HFFc6 (cell line): ENCODE measurements at regions not wholly inside any gene's neighbourhood (a gene's known extent, or its start where the extent isn't known, plus 50 kb on each side); places are given as distances from the start of the nearest gene placed in this dataset.

ENCODE experiments used
- DNase-seq: peaks from one replicate; pipeline ENCODE4 v3.0.0-alpha.2; 2018
- H3K27ac Mint-ChIP-seq: 2 replicates; pipeline ENCODE4 v1.8.0; 2020; ENCODE audit warnings: mild to moderate bottlenecking, mixed read lengths
- H3K27me3 Mint-ChIP-seq: 2 replicates; pipeline ENCODE4 v1.8.0; 2021; ENCODE audit warnings: mild to moderate bottlenecking, moderate library complexity, mixed read lengths; ENCODE audit not compliant: insufficient read depth
- H3K36me3 Mint-ChIP-seq: 2 replicates; pipeline ENCODE4 v1.8.0; 2021; ENCODE audit warnings: low read depth, mixed read lengths
- H3K4me1 Mint-ChIP-seq: 2 replicates; pipeline ENCODE4 v1.8.0; 2020; ENCODE audit warnings: low read depth, mixed read lengths
- H3K4me3 Mint-ChIP-seq: 2 replicates; pipeline ENCODE4 v1.8.0; 2020; ENCODE audit warnings: mild to moderate bottlenecking, moderate library complexity, mixed read lengths
- H3K9me3 Mint-ChIP-seq: 2 replicates; pipeline ENCODE4 v1.8.0; 2020; ENCODE audit warnings: mild to moderate bottlenecking, mixed read lengths
- CTCF ChIP-seq: fragments of 200-600 bp; sonication (generic); IDR thresholded peaks from 2 replicates; pipeline ENCODE4 v1.5.0; 2021; ENCODE audit warnings: antibody characterized with exemption, mild to moderate bottlenecking

GRCh38 chr17:79155701-79156100 is 81.1 kb downstream of the ENGASE start:
- Mint-ChIP-seq H3K27ac (no peak overlapping the region), H3K36me3 (no peaks in the 10 kb centered on the region), H3K4me1 (no peaks in the 10 kb centered on the region), H3K9me3 (no peaks in the 10 kb centered on the region), H3K27me3 (peaks cover 43% of the 10 kb centered on the region), H3K4me3 (no peak overlapping the region)
- TF ChIP-seq CTCF: no peak
- DNase-seq: no peak

- DNase-seq: no peak
- no peak for TF ChIP-seq CTCF
- Mint-ChIP-seq H3K27me3 (peaks cover 39% of the 10 kb centered on the region), H3K4me3 (no peak overlapping the region), H3K9me3 (no peaks in the 10 kb centered on the region), H3K36me3 (no peaks in the 10 kb centered on the region), H3K27ac (no peak overlapping the region), H3K4me1 (no peaks in the 10 kb centered on the region)
Observed at GRCh38 chr17:79154951-79155585, 80.4 kb downstream of the ENGASE start.

GRCh38 chr17:79154446-79154845 is 79.8 kb downstream of the ENGASE start:
- Mint-ChIP-seq H3K9me3 (no peaks in the 10 kb centered on the region), H3K4me1 (no peaks in the 10 kb centered on the region), H3K4me3 (no peak overlapping the region), H3K36me3 (no peaks in the 10 kb centered on the region), H3K27ac (no peak overlapping the region), H3K27me3 (peaks cover 34% of the 10 kb centered on the region)
- no peak for TF ChIP-seq CTCF
- DNase-seq: no peak

- no peak overlapping the region for H3K27ac Mint-ChIP-seq
- no peaks in the 10 kb centered on the region for H3K36me3 Mint-ChIP-seq
- no peaks in the 10 kb centered on the region for H3K4me1 Mint-ChIP-seq
- no peak for TF ChIP-seq CTCF
- no peak for DNase-seq
- no peaks in the 10 kb centered on the region for H3K9me3 Mint-ChIP-seq
- no peak overlapping the region for H3K4me3 Mint-ChIP-seq
- peaks cover 29% of the 10 kb centered on the region for H3K27me3 Mint-ChIP-seq
Observed at GRCh38 chr17:79153367-79154130, 78.9 kb downstream of the ENGASE start.

- no peak for TF ChIP-seq CTCF
- H3K36me3 Mint-ChIP-seq: no peaks in the 10 kb centered on the region
- H3K4me3 Mint-ChIP-seq: no peak overlapping the region
- no peaks in the 10 kb centered on the region for H3K9me3 Mint-ChIP-seq
- no peaks in the 10 kb centered on the region for H3K4me1 Mint-ChIP-seq
- peaks cover 21% of the 10 kb centered on the region for H3K27me3 Mint-ChIP-seq
- DNase-seq: no peak
- no peak overlapping the region for H3K27ac Mint-ChIP-seq
Observed at GRCh38 chr17:79152636-79153035, 78.0 kb downstream of the ENGASE start.
